GM23338 (cell line): ENCODE measurements at regions not wholly inside any gene's neighbourhood (a gene's known extent, or its start where the extent isn't known, plus 50 kb on each side); places are given as distances from the start of the nearest gene placed in this dataset.

ENCODE experiments used
- CREB1 ChIP-seq: fragments of 250-450 bp; sonication (Bioruptor Pico); IDR thresholded peaks from 2 replicates; pipeline ENCODE4 v1.5.0; 2020; ENCODE audit warnings: low read depth, mild to moderate bottlenecking, moderate library complexity
- EZH2 ChIP-seq: fragments of 200-600 bp; sonication (generic); IDR thresholded peaks from one replicate; pipeline ENCODE4 v1.8.0; 2017; ENCODE audit warnings: antibody characterized with exemption, mild to moderate bottlenecking, low read depth; ENCODE audit not compliant: unreplicated experiment
- EZH2phosphoT487 ChIP-seq: fragments of 200-600 bp; sonication (generic); IDR thresholded peaks from one replicate; pipeline ENCODE4 v1.8.1; 2018; ENCODE audit warnings: antibody characterized with exemption; ENCODE audit not compliant: unreplicated experiment
- NANOG ChIP-seq: IDR thresholded peaks from 2 replicates; pipeline ENCODE4 v1.6.1; 2016; ENCODE audit warnings: antibody characterized with exemption, borderline replicate concordance
- POLR2AphosphoS5 ChIP-seq: IDR thresholded peaks from 2 replicates; pipeline ENCODE4 v1.6.1; 2016; ENCODE audit warnings: antibody characterized with exemption, low read depth
- STAT1 ChIP-seq: IDR thresholded peaks from one replicate; pipeline ENCODE4 v1.6.1; 2016; ENCODE audit warnings: antibody characterized with exemption; ENCODE audit not compliant: unreplicated experiment
- TF ChIP-seq, protein P1 (sequence below): fragments of 250-450 bp; sonication (Bioruptor Pico); IDR thresholded peaks from 2 replicates; pipeline ENCODE4 v1.5.0; 2020; ENCODE audit warnings: mild to moderate bottlenecking, moderate library complexity
- TF ChIP-seq, protein P2 (sequence below): IDR thresholded peaks from 2 replicates; pipeline ENCODE4 v1.6.1; 2016; ENCODE audit warnings: antibody characterized with exemption

DNA sequence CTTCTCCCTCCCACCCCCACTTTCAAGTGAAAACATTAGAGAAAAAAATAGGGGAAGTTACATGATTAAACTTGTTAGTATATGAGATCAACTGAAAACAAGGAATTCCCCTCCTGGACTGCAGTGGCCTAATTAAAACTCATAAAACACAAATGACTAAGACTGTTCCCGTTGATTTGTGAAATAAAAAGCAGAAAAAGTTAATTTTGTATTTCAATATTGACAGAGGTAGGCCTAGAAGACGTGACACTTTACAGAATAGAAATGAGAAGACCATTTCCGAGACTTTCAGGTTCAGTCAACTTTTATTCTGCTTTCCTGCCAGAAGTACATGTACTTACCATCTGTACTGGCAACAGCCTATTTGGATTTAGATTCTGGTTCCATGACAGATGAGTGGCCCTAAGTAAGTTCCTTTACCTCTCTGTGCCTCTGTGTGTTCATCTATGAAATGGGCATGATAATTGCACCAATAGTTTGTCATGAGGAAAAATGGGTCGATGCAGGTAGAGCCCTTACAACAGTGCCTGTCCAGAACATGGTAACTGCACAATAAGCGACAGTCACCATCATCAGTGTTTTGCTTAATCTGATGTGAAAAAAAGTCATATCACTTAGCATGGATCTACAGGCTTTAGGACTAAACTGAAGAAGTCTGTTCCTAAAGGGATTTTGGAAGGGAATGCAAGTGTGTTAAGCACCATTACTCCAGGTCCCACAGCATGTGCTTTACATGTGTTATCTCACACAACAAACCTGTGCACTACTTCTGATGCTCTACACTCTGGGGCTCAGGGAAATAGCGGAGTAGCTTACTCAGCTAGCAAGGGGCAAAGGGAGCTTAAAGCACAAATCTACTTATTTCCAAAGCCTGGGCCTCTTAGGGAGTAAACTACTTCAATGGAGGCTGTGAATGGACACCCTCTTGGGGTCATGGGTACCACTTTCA, 562.3 kb upstream of the DIPK2B start (continued):
- TF ChIP-seq, protein P1, sequence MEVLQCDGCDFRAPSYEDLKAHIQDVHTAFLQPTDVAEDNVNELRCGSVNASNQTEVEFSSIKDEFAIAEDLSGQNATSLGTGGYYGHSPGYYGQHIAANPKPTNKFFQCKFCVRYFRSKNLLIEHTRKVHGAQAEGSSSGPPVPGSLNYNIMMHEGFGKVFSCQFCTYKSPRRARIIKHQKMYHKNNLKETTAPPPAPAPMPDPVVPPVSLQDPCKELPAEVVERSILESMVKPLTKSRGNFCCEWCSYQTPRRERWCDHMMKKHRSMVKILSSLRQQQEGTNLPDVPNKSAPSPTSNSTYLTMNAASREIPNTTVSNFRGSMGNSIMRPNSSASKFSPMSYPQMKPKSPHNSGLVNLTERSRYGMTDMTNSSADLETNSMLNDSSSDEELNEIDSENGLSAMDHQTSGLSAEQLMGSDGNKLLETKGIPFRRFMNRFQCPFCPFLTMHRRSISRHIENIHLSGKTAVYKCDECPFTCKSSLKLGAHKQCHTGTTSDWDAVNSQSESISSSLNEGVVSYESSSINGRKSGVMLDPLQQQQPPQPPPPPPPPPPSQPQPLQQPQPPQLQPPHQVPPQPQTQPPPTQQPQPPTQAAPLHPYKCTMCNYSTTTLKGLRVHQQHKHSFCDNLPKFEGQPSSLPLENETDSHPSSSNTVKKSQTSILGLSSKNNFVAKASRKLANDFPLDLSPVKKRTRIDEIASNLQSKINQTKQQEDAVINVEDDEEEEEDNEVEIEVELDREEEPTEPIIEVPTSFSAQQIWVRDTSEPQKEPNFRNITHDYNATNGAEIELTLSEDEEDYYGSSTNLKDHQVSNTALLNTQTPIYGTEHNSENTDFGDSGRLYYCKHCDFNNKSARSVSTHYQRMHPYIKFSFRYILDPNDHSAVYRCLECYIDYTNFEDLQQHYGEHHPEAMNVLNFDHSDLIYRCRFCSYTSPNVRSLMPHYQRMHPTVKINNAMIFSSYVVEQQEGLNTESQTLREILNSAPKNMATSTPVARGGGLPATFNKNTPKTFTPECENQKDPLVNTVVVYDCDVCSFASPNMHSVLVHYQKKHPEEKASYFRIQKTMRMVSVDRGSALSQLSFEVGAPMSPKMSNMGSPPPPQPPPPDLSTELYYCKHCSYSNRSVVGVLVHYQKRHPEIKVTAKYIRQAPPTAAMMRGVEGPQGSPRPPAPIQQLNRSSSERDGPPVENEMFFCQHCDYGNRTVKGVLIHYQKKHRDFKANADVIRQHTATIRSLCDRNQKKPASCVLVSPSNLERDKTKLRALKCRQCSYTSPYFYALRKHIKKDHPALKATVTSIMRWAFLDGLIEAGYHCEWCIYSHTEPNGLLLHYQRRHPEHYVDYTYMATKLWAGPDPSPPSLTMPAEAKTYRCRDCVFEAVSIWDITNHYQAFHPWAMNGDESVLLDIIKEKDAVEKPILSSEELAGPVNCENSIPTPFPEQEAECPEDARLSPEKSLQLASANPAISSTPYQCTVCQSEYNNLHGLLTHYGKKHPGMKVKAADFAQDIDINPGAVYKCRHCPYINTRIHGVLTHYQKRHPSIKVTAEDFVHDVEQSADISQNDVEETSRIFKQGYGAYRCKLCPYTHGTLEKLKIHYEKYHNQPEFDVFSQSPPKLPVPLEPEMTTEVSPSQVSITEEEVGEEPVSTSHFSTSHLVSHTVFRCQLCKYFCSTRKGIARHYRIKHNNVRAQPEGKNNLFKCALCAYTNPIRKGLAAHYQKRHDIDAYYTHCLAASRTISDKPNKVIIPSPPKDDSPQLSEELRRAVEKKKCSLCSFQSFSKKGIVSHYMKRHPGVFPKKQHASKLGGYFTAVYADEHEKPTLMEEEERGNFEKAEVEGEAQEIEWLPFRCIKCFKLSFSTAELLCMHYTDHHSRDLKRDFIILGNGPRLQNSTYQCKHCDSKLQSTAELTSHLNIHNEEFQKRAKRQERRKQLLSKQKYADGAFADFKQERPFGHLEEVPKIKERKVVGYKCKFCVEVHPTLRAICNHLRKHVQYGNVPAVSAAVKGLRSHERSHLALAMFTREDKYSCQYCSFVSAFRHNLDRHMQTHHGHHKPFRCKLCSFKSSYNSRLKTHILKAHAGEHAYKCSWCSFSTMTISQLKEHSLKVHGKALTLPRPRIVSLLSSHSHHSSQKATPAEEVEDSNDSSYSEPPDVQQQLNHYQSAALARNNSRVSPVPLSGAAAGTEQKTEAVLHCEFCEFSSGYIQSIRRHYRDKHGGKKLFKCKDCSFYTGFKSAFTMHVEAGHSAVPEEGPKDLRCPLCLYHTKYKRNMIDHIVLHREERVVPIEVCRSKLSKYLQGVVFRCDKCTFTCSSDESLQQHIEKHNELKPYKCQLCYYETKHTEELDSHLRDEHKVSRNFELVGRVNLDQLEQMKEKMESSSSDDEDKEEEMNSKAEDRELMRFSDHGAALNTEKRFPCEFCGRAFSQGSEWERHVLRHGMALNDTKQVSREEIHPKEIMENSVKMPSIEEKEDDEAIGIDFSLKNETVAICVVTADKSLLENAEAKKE = no peak
- TF ChIP-seq STAT1 (no peak), CREB1 (CRISPR knock-in tag) (no peak), EZH2 (no peak), NANOG (no peak), EZH2phosphoT487 (no peak), POLR2AphosphoS5 (no peak)
- TF ChIP-seq, protein P2, sequence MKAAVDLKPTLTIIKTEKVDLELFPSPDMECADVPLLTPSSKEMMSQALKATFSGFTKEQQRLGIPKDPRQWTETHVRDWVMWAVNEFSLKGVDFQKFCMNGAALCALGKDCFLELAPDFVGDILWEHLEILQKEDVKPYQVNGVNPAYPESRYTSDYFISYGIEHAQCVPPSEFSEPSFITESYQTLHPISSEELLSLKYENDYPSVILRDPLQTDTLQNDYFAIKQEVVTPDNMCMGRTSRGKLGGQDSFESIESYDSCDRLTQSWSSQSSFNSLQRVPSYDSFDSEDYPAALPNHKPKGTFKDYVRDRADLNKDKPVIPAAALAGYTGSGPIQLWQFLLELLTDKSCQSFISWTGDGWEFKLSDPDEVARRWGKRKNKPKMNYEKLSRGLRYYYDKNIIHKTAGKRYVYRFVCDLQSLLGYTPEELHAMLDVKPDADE = no peak
